ENCODE measurements at regions not wholly inside any gene's neighbourhood (a gene's known extent, or its start where the extent isn't known, plus 50 kb on each side); places are given as distances from the start of the nearest gene placed in this dataset.

DNA sequence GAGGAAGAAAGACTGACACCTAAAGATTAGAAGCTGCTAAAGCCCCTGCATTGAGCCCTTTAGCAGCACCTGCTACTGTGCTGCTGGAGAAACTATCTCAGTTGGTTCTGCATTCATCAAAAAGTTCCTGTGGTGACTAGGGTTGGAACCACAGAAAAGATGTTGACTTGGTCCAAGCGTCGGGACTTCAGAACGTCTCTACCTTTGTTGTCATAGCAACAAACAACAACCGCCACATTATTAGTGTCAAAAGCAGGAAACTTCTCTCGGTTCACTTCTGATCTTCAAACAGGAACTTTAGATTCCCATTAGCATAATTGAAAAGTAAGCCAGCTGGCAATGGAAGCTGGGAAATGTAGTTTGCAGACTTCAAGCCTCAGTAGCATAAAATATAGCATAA is 368.0 kb downstream of the SEC23A start:
- in situ Hi-C loops (cut with MboI; ENCODE audit: low pct_unique_long_range_greater_than_20kb, low sequenced_read_pairs, unreplicated experiment) = no loop called here
- TF ChIP-seq, protein P1, sequence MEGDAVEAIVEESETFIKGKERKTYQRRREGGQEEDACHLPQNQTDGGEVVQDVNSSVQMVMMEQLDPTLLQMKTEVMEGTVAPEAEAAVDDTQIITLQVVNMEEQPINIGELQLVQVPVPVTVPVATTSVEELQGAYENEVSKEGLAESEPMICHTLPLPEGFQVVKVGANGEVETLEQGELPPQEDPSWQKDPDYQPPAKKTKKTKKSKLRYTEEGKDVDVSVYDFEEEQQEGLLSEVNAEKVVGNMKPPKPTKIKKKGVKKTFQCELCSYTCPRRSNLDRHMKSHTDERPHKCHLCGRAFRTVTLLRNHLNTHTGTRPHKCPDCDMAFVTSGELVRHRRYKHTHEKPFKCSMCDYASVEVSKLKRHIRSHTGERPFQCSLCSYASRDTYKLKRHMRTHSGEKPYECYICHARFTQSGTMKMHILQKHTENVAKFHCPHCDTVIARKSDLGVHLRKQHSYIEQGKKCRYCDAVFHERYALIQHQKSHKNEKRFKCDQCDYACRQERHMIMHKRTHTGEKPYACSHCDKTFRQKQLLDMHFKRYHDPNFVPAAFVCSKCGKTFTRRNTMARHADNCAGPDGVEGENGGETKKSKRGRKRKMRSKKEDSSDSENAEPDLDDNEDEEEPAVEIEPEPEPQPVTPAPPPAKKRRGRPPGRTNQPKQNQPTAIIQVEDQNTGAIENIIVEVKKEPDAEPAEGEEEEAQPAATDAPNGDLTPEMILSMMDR (IDR thresholded peaks at IDR 0.05; ENCODE audit: extremely low read depth, insufficient read depth, missing control alignments) = no peak
- no peak for DNase-seq (ENCODE audit: low spot score)

DNA sequence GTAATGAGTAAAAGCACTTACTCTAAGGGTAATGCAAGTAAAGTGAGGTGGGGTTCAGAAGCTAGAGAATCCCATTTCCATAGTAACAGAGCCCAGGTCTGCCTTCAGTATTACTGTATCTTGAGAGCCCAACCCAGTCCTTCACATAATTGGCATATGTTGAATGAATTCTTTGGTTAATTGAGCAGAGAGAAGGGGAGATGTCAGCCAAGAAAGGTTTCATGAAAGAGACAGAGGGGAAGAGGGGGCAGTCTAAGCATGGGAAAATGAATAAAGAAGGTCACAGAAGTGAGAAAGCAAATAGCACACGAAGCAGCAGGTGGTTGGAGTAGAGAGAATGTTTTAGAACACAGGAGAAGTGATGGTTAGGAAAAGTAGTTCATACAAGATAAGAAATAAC is 371.1 kb downstream of the SEC23A start:
- in situ Hi-C loops (cut with MboI; ENCODE audit: low pct_unique_long_range_greater_than_20kb, low sequenced_read_pairs, unreplicated experiment) = no loop called here
- DNase-seq (ENCODE audit: low spot score) = no peak
- TF ChIP-seq, protein P1 (IDR thresholded peaks at IDR 0.05; ENCODE audit: extremely low read depth, insufficient read depth, missing control alignments) = no peak

DNA sequence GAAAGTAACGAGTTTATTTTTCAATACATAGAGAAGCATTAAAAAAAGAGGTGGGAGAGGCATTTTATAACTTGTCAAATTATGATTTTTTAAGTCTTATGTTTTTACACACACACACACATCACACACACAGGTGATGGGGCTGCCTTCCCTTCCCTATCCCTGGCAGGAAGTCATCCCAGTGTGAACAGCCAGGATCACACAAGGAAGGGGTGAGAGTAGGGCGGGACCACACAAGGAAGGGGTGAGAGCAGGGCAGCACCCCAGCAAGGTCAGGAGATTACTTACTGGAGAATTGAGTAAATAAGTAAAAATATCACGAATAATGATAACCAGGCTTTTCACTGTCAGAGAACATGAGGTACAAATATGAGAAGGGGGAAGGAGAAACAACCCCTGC is 372.6 kb downstream of the SEC23A start:
- DNase-seq (ENCODE audit: low spot score) = no peak
- in situ Hi-C loops (cut with MboI; ENCODE audit: low pct_unique_long_range_greater_than_20kb, low sequenced_read_pairs, unreplicated experiment) = no loop called here
- TF ChIP-seq, protein P1 (IDR thresholded peaks at IDR 0.05; ENCODE audit: extremely low read depth, insufficient read depth, missing control alignments) = no peak

DNA sequence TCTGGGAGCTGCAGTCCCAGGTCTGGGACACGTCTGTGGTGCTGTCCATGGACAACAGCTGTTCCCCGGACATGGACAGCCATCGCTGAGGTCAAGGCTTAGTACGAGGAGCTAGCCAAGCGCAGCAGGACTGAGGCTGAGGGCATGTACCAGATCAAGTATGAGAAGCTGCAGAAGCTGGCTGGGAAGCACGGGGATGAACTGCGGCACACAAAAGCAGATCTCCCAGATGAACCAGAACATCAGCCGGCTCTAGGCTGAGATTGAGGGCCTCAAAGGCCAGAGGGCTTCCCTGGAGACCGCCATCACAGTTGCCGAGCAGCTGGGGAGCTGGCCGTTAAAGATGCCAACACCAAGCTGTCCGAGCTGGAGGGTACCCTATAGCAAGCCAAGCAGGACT is 375.3 kb downstream of the SEC23A start:
- no peak for DNase-seq (ENCODE audit: low spot score)
- in situ Hi-C loops (cut with MboI; ENCODE audit: low pct_unique_long_range_greater_than_20kb, low sequenced_read_pairs, unreplicated experiment) = no loop called here
- TF ChIP-seq, protein P1 (IDR thresholded peaks at IDR 0.05; ENCODE audit: extremely low read depth, insufficient read depth, missing control alignments) = no peak

DNA sequence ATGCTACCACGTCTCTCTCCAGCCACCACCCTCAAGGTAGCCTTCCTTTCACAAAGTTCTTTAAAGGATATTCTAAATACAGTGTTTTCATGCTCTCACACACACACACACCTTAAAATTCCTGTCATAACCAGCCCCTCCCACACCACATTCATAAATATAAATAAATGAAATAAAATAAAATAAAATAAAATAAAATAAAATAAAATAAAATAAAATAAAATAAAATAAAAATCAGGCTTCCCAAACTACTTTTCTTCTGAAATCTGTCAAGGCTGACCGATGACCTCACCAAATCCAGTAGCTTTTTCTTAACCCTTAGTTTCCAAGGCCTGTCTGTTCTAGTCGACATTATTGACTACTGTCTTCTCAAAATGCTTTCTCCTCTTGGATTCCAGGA is 378.4 kb downstream of the SEC23A start:
- in situ Hi-C loops (cut with MboI; ENCODE audit: low pct_unique_long_range_greater_than_20kb, low sequenced_read_pairs, unreplicated experiment) = loop anchor here (25.0 kb wide), 1 partner anchor 288 kb away; no protein-coding TSS in a partner anchor
- no peak for DNase-seq (ENCODE audit: low spot score)
- TF ChIP-seq, protein P1 (IDR thresholded peaks at IDR 0.05; ENCODE audit: extremely low read depth, insufficient read depth, missing control alignments) = no peak

DNA sequence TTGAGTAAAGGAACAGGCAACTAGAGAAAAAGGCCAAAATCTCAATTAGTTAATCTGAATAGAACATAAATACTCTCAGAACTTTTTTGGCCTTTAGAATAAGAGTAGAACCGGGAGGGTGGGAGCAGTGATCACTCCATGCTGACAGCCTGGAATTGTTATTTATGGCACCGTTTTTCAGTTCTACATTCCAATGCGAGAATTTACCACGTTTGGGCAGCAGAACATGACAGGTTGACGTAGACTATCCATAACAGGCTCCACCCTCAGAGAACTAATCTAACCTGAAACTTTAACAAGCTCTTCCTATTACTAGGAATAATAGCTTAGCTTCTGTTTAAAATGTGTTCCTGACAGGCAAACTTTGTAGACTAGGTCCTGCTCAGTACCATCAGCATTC is 379.1 kb downstream of the SEC23A start:
- TF ChIP-seq, protein P1 (IDR thresholded peaks at IDR 0.05; ENCODE audit: extremely low read depth, insufficient read depth, missing control alignments) = no peak
- in situ Hi-C loops (cut with MboI; ENCODE audit: low pct_unique_long_range_greater_than_20kb, low sequenced_read_pairs, unreplicated experiment) = loop anchor here (25.0 kb wide), 1 partner anchor 288 kb away; no protein-coding TSS in a partner anchor
- no peak for DNase-seq (ENCODE audit: low spot score)

DNA sequence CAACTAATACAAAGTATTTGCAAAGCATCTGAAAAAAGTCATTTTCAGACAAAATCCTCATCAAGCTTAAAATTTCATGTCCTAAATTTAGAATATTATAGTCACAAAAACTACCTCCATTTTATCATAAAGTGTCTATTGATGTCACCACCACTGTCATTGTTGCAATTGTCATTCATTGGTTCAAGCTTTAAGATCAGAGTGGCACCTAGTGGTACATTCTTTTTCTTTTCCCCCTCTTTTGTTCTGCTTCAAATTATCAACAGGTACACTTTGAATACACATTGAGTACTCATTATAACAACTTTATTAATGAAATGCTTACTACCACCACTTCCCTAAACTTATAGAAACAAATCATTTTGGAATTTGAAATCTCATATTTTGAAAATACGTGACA is 379.8 kb downstream of the SEC23A start:
- TF ChIP-seq, protein P1 (IDR thresholded peaks at IDR 0.05; ENCODE audit: extremely low read depth, insufficient read depth, missing control alignments) = no peak
- in situ Hi-C loops (cut with MboI; ENCODE audit: low pct_unique_long_range_greater_than_20kb, low sequenced_read_pairs, unreplicated experiment) = loop anchor here (25.0 kb wide), 1 partner anchor 289 kb away; no protein-coding TSS in a partner anchor
- DNase-seq (ENCODE audit: low spot score) = no peak
